ENCODE measurements at regions not wholly inside any gene's neighbourhood (a gene's known extent, or its start where the extent isn't known, plus 50 kb on each side); places are given as distances from the start of the nearest gene placed in this dataset.

- TF ChIP-seq CTCF (conservative IDR thresholded peaks at IDR 0.05; ENCODE audit: low read length) (no peak), EZH2phosphoT487 (IDR thresholded peaks at IDR 0.05; ENCODE audit: borderline replicate concordance, low read depth, low read length) (no peak)
Measured at GRCh38 chr1:56339093-56339492, 240.3 kb downstream of the PLPP3 start.
